ENCODE measurements at regions not wholly inside any gene's neighbourhood (a gene's known extent, or its start where the extent isn't known, plus 50 kb on each side); places are given as distances from the start of the nearest gene placed in this dataset.

DNA sequence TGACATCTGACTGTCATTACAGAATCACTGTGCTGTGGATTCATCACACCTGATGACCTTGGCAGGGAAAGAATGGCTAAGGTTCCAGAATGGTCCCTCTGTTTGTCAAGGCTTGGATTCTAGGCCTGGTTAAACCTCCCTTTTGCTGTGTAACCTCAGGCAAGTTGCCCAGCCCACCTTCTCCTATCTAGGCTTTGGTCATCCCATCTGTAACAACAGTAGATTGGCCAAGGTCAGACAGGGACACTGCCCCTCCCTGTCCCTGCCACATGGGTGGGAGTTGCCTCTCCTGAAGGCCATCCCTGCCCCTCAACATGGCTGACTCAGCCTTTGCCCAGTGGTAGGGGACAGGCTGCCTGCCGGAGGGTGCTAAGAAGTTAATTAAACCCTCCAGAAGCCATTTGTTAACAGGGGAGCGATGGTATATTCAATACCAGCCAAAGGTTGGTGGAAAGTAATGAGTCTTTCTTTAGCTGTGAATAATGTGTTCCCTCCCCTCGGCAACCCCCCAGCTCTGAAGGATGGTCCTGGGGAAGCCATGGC, 149.8 kb upstream of the PCBD1 start:
- TF ChIP-seq ZBTB7A (IDR thresholded peaks at IDR 0.05; ENCODE audit: low read depth) (no peak), CEBPB (IDR thresholded peaks at IDR 0.05) (no peak), FOXM1 (IDR thresholded peaks at IDR 0.05; ENCODE audit: borderline replicate concordance, low read depth) (no peak), RAD21 (IDR thresholded peaks at IDR 0.05; ENCODE audit: low read depth) (no peak), EP300 (IDR thresholded peaks at IDR 0.05; ENCODE audit: borderline replicate concordance) (no peak), TEAD4 (IDR thresholded peaks at IDR 0.05) (no peak), NFIC (IDR thresholded peaks at IDR 0.05) (no peak), TCF12 (IDR thresholded peaks at IDR 0.05; ENCODE audit: low read depth) (no peak), CREB1 (IDR thresholded peaks at IDR 0.05; ENCODE audit: low read depth) (no peak), EGR1 (IDR thresholded peaks at IDR 0.05) (no peak), TAF1 (IDR thresholded peaks at IDR 0.05; ENCODE audit: low read depth) (no peak)
- TF ChIP-seq, protein P1, sequence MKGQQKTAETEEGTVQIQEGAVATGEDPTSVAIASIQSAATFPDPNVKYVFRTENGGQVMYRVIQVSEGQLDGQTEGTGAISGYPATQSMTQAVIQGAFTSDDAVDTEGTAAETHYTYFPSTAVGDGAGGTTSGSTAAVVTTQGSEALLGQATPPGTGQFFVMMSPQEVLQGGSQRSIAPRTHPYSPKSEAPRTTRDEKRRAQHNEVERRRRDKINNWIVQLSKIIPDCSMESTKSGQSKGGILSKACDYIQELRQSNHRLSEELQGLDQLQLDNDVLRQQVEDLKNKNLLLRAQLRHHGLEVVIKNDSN (IDR thresholded peaks at IDR 0.05): no peak

DNA sequence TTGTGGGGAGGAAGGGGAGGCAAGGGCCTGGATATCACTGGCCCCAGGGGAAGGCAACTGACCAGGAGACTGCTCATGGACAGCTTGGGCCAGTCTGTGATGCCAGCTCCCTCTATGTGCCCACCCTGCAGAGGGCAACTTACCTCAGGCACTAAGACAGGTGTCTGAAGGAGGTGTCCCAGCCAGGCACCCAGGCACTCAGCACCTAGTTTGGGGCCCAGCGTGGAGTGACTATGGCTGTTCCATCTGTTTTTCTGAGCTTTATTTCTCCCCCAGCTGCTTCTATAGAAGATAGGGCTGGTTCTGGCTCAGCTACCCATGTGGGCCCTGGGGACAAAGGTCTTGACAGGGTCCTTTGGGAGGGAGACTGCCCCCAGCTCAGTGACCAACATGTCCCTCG, 150.6 kb upstream of the PCBD1 start:
- no peak for TF ChIP-seq EGR1 (IDR thresholded peaks at IDR 0.05)
- TF ChIP-seq CEBPB (IDR thresholded peaks at IDR 0.05): no peak
- TF ChIP-seq, protein P2, sequence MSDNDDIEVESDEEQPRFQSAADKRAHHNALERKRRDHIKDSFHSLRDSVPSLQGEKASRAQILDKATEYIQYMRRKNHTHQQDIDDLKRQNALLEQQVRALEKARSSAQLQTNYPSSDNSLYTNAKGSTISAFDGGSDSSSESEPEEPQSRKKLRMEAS (IDR thresholded peaks at IDR 0.05): no peak
- TF ChIP-seq TCF12 (IDR thresholded peaks at IDR 0.05; ENCODE audit: low read depth): no peak
- TF ChIP-seq TEAD4 (IDR thresholded peaks at IDR 0.05): no peak
- TF ChIP-seq TAF1 (IDR thresholded peaks at IDR 0.05; ENCODE audit: low read depth): no peak
- no peak for TF ChIP-seq FOXM1 (IDR thresholded peaks at IDR 0.05; ENCODE audit: borderline replicate concordance, low read depth)
- TF ChIP-seq, protein P1 (IDR thresholded peaks at IDR 0.05): no peak

DNA sequence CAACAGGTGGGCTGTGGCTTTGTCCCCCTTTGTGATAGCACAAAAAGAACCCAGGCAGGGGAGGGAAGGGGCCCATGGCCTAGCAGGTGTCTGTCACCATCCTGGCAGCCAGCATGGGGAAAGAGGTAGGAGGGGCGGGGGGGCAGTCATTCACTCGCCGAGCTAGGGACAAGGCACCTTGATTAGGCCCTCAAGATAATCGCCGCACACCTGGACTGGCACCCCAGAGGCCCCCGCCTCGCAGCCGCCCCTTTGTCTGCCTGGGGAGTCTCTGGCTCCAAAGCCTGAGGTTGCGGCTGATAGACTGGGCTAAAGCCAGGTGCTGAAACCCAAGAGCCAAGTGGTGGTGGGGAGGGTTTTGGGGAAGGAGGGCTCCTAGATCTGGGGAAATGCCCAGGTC, 151.2 kb upstream of the PCBD1 start:
- TF ChIP-seq EP300 (IDR thresholded peaks at IDR 0.05; ENCODE audit: borderline replicate concordance): no peak
- TF ChIP-seq REST (IDR thresholded peaks at IDR 0.05; ENCODE audit: low read depth): no peak
- no peak for TF ChIP-seq CREB1 (IDR thresholded peaks at IDR 0.05; ENCODE audit: low read depth)
- no peak for TF ChIP-seq TEAD4 (IDR thresholded peaks at IDR 0.05)
- TF ChIP-seq ZBTB7A (IDR thresholded peaks at IDR 0.05; ENCODE audit: low read depth): no peak
- TF ChIP-seq TCF12 (IDR thresholded peaks at IDR 0.05; ENCODE audit: low read depth): no peak
- no peak for TF ChIP-seq EGR1 (IDR thresholded peaks at IDR 0.05)
- TF ChIP-seq FOXM1 (IDR thresholded peaks at IDR 0.05; ENCODE audit: borderline replicate concordance, low read depth): no peak
- TF ChIP-seq YY1 (IDR thresholded peaks at IDR 0.05; ENCODE audit: low read depth): no peak

GRCh38 chr10:71040343-71040742, 152.0 kb upstream of the PCBD1 start:
- no peak for TF ChIP-seq FOXM1 (IDR thresholded peaks at IDR 0.05; ENCODE audit: borderline replicate concordance, low read depth)
- TF ChIP-seq REST (IDR thresholded peaks at IDR 0.05; ENCODE audit: low read depth): no peak
- TF ChIP-seq, protein P2 (IDR thresholded peaks at IDR 0.05): no peak
- no peak for TF ChIP-seq TCF12 (IDR thresholded peaks at IDR 0.05; ENCODE audit: low read depth)
- TF ChIP-seq RAD21 (IDR thresholded peaks at IDR 0.05; ENCODE audit: low read depth): no peak
- TF ChIP-seq TAF1 (IDR thresholded peaks at IDR 0.05; ENCODE audit: low read depth): no peak
- TF ChIP-seq YY1 (IDR thresholded peaks at IDR 0.05; ENCODE audit: low read depth): no peak
- no peak for TF ChIP-seq CEBPB (IDR thresholded peaks at IDR 0.05)
- no peak for TF ChIP-seq TEAD4 (IDR thresholded peaks at IDR 0.05)
- TF ChIP-seq ZBTB7A (IDR thresholded peaks at IDR 0.05; ENCODE audit: low read depth): no peak
- TF ChIP-seq EP300 (IDR thresholded peaks at IDR 0.05; ENCODE audit: borderline replicate concordance): no peak
- no peak for TF ChIP-seq EGR1 (IDR thresholded peaks at IDR 0.05)
- TF ChIP-seq, protein P1 (IDR thresholded peaks at IDR 0.05): no peak
- TF ChIP-seq NFIC (IDR thresholded peaks at IDR 0.05): no peak
- TF ChIP-seq CREB1 (IDR thresholded peaks at IDR 0.05; ENCODE audit: low read depth): no peak

DNA sequence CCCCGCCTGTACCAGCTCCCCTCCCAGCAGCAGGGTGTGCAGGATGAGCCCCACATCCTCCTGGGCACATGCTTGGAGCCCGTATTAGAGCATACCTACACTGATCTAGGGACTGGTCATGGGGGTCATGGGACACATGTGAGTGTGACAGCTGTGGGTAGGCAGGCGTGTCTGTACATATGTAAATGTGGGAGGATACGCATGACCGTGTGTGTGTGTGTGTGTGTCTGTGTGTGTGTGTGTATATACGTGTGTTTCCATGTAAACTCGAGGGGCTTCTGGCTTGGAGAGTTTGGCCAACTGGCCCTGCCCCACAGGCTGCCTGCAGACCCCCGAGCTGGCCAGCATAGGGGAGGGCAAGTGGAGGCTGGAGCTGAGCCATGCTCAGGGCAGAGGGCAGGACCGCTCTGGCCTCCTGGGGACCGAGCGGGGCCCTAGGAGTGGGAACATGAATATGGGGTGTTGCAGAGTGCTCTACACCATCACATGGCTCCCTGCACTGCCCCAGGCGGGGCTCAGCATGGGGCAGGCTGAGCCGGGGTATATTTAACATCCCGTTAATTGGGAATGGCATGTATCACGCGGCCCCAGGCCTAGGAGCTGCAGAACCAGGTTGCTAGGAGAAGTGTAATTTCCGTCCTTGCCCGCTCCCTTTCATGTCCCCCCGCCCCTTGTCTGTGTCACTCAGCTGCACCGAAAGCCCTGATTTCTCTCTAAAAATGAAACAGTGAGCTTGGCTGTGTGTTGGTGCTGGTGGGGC, 152.7 kb upstream of the PCBD1 start:
- TF ChIP-seq CEBPB (IDR thresholded peaks at IDR 0.05) (no peak), TAF1 (IDR thresholded peaks at IDR 0.05; ENCODE audit: low read depth) (no peak), CREB1 (IDR thresholded peaks at IDR 0.05; ENCODE audit: low read depth) (no peak), EGR1 (IDR thresholded peaks at IDR 0.05) (no peak), TCF12 (IDR thresholded peaks at IDR 0.05; ENCODE audit: low read depth) (no peak)

Data from Ishikawa (cell line).